ENCODE measurements at regions not wholly inside any gene's neighbourhood (a gene's known extent, or its start where the extent isn't known, plus 50 kb on each side); places are given as distances from the start of the nearest gene placed in this dataset.
"Not testable (repeated sequence)": the region's sequence is repeated elsewhere in the genome, so short reads cannot be mapped to it uniquely, and the experiment has no call there.

DNA sequence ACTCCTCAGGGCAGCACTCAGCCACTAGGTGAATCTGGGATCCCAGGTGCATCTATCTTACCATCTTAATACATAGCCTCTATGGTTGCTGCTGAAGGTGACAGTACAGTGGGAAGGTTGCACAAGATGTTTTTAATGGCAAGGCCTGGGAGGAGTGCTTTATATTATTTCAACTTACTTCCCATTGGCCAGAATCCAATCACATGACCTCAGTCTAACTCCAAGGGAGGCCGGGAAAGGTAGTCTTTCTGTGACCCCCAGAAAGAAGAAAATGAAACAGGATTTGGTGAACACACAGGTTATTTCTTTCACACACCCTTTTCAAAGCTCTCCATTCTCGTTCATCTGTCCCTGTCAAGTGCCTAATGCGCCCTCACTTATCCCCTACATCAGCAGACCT is 189.1 kb upstream of the ATP6AP2 start:
- H3K27ac ChIP-seq (ENCODE audit: low read depth in 1 of 2, low read length in 2 of 2), result no peak overlapping the region
- Mint-ChIP-seq H3K9me3 (no peaks in the 10 kb centered on the region), H3K4me3 (no peak overlapping the region), H3K36me3 (ENCODE audit: low read depth) (no peaks in the 10 kb centered on the region), H3K4me1 (ENCODE audit: low read depth) (no peaks in the 10 kb centered on the region), H3K27ac (no peak overlapping the region), H3K27me3 (no peaks in the 10 kb centered on the region)
- ChIA-PET POLR2A (no interaction called here), CTCF (no interaction called here)
- H3K9me3 ChIP-seq (ENCODE audit: control insufficient read depth in 1 of 2, insufficient read depth in 1 of 2, low read length in 2 of 2), result no peaks in the 10 kb centered on the region
- H3K36me3 ChIP-seq (ENCODE audit: insufficient read depth, low read length), result no peaks in the 10 kb centered on the region
- intact Hi-C loops (cut with DNase I, micrococcal nuclease), result loop anchor here in 1 of 2 experiments (5.0 kb wide), 1 partner anchor 436 kb away; no protein-coding TSS in a partner anchor
- no peaks in the 10 kb centered on the region for H3K27me3 ChIP-seq (ENCODE audit: control insufficient read depth in 1 of 2, insufficient read depth in 2 of 2, low read length in 2 of 2)
- no peak for TF ChIP-seq CTCF (IDR thresholded peaks at IDR 0.05)
- H3K4me3 ChIP-seq (ENCODE audit: low read length), result no peak overlapping the region
- H3K4me1 ChIP-seq (ENCODE audit: insufficient read depth, low read length), result no peaks in the 10 kb centered on the region
- DNase-seq, result no peak
- ATAC-seq (ENCODE audit: poor library complexity), result no peak

DNA sequence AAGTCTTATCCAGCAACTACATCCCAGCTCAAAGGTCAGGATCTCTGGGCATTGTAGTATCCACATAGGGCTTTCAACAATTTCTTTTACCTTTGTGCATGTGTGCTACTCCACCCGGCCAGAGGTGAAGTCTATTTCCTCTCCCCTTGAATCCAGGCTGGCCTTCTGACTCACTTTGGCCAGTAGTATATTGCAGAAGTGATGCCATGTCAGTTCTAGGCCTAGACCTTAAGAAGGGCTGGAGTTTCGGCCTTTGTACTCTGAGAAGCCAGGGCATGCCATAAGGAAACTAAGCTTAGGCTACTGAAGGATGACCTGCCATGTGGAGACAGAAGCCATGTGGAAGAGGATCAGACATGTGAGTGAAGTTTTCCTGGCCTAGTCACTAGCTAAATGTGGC is 191.2 kb upstream of the ATP6AP2 start:
- H3K4me3 ChIP-seq (ENCODE audit: low read length), result no peak overlapping the region
- Mint-ChIP-seq H3K4me3 (no peak overlapping the region), H3K36me3 (ENCODE audit: low read depth) (no peaks in the 10 kb centered on the region), H3K9me3 (no peaks in the 10 kb centered on the region), H3K4me1 (ENCODE audit: low read depth) (no peaks in the 10 kb centered on the region), H3K27me3 (no peaks in the 10 kb centered on the region), H3K27ac (no peak overlapping the region)
- no peaks in the 10 kb centered on the region for H3K36me3 ChIP-seq (ENCODE audit: insufficient read depth, low read length)
- no peaks in the 10 kb centered on the region for H3K9me3 ChIP-seq (ENCODE audit: control insufficient read depth in 1 of 2, insufficient read depth in 1 of 2, low read length in 2 of 2)
- no peak overlapping the region for H3K27ac ChIP-seq (ENCODE audit: low read depth in 1 of 2, low read length in 2 of 2)
- POLR2A ChIA-PET, result no interaction called here
- ATAC-seq (ENCODE audit: poor library complexity) (no peak), DNase-seq (no peak)
- TF ChIP-seq CTCF (IDR thresholded peaks at IDR 0.05), result no peak
- no peaks in the 10 kb centered on the region for H3K4me1 ChIP-seq (ENCODE audit: insufficient read depth, low read length)
- CTCF ChIA-PET, result no interaction called here
- intact Hi-C loops (cut with DNase I, micrococcal nuclease), result no loop called here
- no peaks in the 10 kb centered on the region for H3K27me3 ChIP-seq (ENCODE audit: control insufficient read depth in 1 of 2, insufficient read depth in 2 of 2, low read length in 2 of 2)

- no peaks in the 10 kb centered on the region for H3K27me3 Mint-ChIP-seq
- no peak overlapping the region for H3K4me3 Mint-ChIP-seq
- no peaks in the 10 kb centered on the region for H3K36me3 ChIP-seq (ENCODE audit: insufficient read depth, low read length)
- intact Hi-C loops (cut with DNase I, micrococcal nuclease), result no loop called here
- H3K27ac Mint-ChIP-seq, result no peak overlapping the region
- no peak for DNase-seq
- no peak overlapping the region for H3K27ac ChIP-seq (ENCODE audit: low read depth in 1 of 2, low read length in 2 of 2)
- H3K4me1 Mint-ChIP-seq (ENCODE audit: low read depth), result no peaks in the 10 kb centered on the region
- no peak for TF ChIP-seq CTCF (IDR thresholded peaks at IDR 0.05)
- H3K4me3 ChIP-seq (ENCODE audit: low read length), result no peak overlapping the region
- no peaks in the 10 kb centered on the region for H3K9me3 ChIP-seq (ENCODE audit: control insufficient read depth in 1 of 2, insufficient read depth in 1 of 2, low read length in 2 of 2)
- CTCF ChIA-PET, result no interaction called here
- no peaks in the 10 kb centered on the region for H3K27me3 ChIP-seq (ENCODE audit: control insufficient read depth in 1 of 2, insufficient read depth in 2 of 2, low read length in 2 of 2)
- no peaks in the 10 kb centered on the region for H3K9me3 Mint-ChIP-seq
- H3K36me3 Mint-ChIP-seq (ENCODE audit: low read depth), result no peaks in the 10 kb centered on the region
- no peaks in the 10 kb centered on the region for H3K4me1 ChIP-seq (ENCODE audit: insufficient read depth, low read length)
- ATAC-seq (ENCODE audit: poor library complexity), result no peak
- POLR2A ChIA-PET, result no interaction called here
Observed at GRCh38 chrX:40388441-40388840, 192.3 kb upstream of the ATP6AP2 start.

DNA sequence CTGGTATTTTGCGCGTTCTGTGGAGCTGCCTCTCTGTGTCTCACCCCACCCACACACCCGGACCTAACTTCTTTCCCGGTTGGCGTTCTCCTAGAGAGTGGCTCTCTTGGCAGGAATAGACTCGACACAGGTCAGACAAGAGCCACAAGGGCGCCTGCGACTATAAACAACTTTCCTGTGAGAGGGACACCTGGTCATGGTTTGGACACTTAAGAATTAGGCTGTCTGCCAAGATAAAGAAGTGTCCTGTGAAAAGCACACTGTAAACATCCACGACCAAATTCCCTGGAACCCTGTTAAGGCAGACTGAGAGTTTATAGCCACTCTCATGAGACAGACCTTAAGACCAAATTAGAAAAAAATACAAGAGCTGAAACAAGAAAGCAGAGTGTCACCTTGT is 192.9 kb upstream of the ATP6AP2 start:
- CTCF ChIA-PET, result not testable (repeated sequence)

GRCh38 chrX:40387311-40387710 is 193.5 kb upstream of the ATP6AP2 start:
- H3K27ac ChIP-seq (ENCODE audit: low read depth in 1 of 2, low read length in 2 of 2); POLR2A ChIA-PET; H3K9me3 Mint-ChIP-seq; CTCF ChIA-PET; H3K4me3 ChIP-seq (ENCODE audit: low read length); H3K36me3 ChIP-seq (ENCODE audit: insufficient read depth, low read length); H3K27ac Mint-ChIP-seq; intact Hi-C loops (cut with DNase I, micrococcal nuclease); H3K27me3 ChIP-seq (ENCODE audit: control insufficient read depth in 1 of 2, insufficient read depth in 2 of 2, low read length in 2 of 2); H3K4me1 ChIP-seq (ENCODE audit: insufficient read depth, low read length); H3K36me3 Mint-ChIP-seq (ENCODE audit: low read depth); H3K27me3 Mint-ChIP-seq; H3K4me3 Mint-ChIP-seq; H3K9me3 ChIP-seq (ENCODE audit: control insufficient read depth in 1 of 2, insufficient read depth in 1 of 2, low read length in 2 of 2); ATAC-seq (ENCODE audit: poor library complexity); H3K4me1 Mint-ChIP-seq (ENCODE audit: low read depth): not testable (repeated sequence)
- DNase-seq, result peak in 1 of 14 experiments; percentile 10

More for the DNA sequence above, 192.9 kb upstream of the ATP6AP2 start:
- H3K9me3 ChIP-seq (ENCODE audit: control insufficient read depth in 1 of 2, insufficient read depth in 1 of 2, low read length in 2 of 2); H3K27ac Mint-ChIP-seq; H3K4me3 Mint-ChIP-seq; DNase-seq; H3K27ac ChIP-seq (ENCODE audit: low read depth in 1 of 2, low read length in 2 of 2); intact Hi-C loops (cut with DNase I, micrococcal nuclease); H3K4me1 ChIP-seq (ENCODE audit: insufficient read depth, low read length); H3K27me3 Mint-ChIP-seq; H3K36me3 Mint-ChIP-seq (ENCODE audit: low read depth); H3K9me3 Mint-ChIP-seq; H3K4me1 Mint-ChIP-seq (ENCODE audit: low read depth); H3K27me3 ChIP-seq (ENCODE audit: control insufficient read depth in 1 of 2, insufficient read depth in 2 of 2, low read length in 2 of 2); ATAC-seq (ENCODE audit: poor library complexity); H3K36me3 ChIP-seq (ENCODE audit: insufficient read depth, low read length); H3K4me3 ChIP-seq (ENCODE audit: low read length); POLR2A ChIA-PET: not testable (repeated sequence)
